ENCODE measurements at regions not wholly inside any gene's neighbourhood (a gene's known extent, or its start where the extent isn't known, plus 50 kb on each side); places are given as distances from the start of the nearest gene placed in this dataset.

- no peak for TF ChIP-seq RCOR1 (IDR thresholded peaks at IDR 0.05; ENCODE audit: insufficient replicate concordance, low read length)
- TF ChIP-seq MAFK (IDR thresholded peaks at IDR 0.05; ENCODE audit: low read depth, low read length): no peak
- no peak for TF ChIP-seq ELK1 (IDR thresholded peaks at IDR 0.05; ENCODE audit: borderline replicate concordance, low read depth, low read length)
- TF ChIP-seq CEBPB (IDR thresholded peaks at IDR 0.05; ENCODE audit: low read depth, low read length): no peak
- TF ChIP-seq MXI1 (IDR thresholded peaks at IDR 0.05; ENCODE audit: borderline replicate concordance, low read depth, low read length): no peak
- no peak for TF ChIP-seq NFE2L2 (IDR thresholded peaks at IDR 0.05; ENCODE audit: low read depth, low read length)
- no peak for TF ChIP-seq RFX5 (IDR thresholded peaks at IDR 0.05; ENCODE audit: low read depth, low read length)
- TF ChIP-seq SMC3 (IDR thresholded peaks at IDR 0.05; ENCODE audit: low read depth, low read length): no peak
- TF ChIP-seq BHLHE40 (IDR thresholded peaks at IDR 0.05; ENCODE audit: low read depth, low read length): no peak
- TF ChIP-seq, protein P1, sequence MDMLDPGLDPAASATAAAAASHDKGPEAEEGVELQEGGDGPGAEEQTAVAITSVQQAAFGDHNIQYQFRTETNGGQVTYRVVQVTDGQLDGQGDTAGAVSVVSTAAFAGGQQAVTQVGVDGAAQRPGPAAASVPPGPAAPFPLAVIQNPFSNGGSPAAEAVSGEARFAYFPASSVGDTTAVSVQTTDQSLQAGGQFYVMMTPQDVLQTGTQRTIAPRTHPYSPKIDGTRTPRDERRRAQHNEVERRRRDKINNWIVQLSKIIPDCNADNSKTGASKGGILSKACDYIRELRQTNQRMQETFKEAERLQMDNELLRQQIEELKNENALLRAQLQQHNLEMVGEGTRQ (IDR thresholded peaks at IDR 0.05; ENCODE audit: low read depth, low read length): no peak
- no peak for TF ChIP-seq FOS (IDR thresholded peaks at IDR 0.05; ENCODE audit: low read depth, low read length)
- no peak for TF ChIP-seq CHD1 (IDR thresholded peaks at IDR 0.05; ENCODE audit: low read depth, low read length)
- Histone ChIP-seq H3K79me1 (ENCODE audit: low read depth in 1 of 2, low read length in 2 of 2) (no peaks in the 10 kb centered on the region), H3K4me2 (ENCODE audit: low read depth, low read length) (no peak overlapping the region), H2BK120ac (ENCODE audit: low read depth, low read length) (no peak overlapping the region), H2BK20ac (ENCODE audit: low read depth, low read length) (no peak overlapping the region), H4K91ac (ENCODE audit: insufficient read depth, low read depth, low read length) (no peak overlapping the region), H4K8ac (ENCODE audit: low read depth in 2 of 2, low read length in 2 of 2) (no peak overlapping the region), H4K5ac (ENCODE audit: low read depth, low read length) (no peak overlapping the region), H3K18ac (ENCODE audit: low read depth, low read length) (no peak overlapping the region), H3K4me1 (ENCODE audit: control insufficient read depth, insufficient read depth, low read length) (no peaks in the 10 kb centered on the region), H2AFZ (replicated peaks; ENCODE audit: low read length, poor library complexity) (no peak overlapping the region), H3K27ac (ENCODE audit: insufficient read depth, low read length) (no peak overlapping the region), H3K4ac (ENCODE audit: low read depth, low read length) (no peak overlapping the region), H3K36me3 (ENCODE audit: control insufficient read depth, insufficient read depth, low read length) (no peaks in the 10 kb centered on the region), H3K23ac (ENCODE audit: low read depth, low read length) (no peak overlapping the region), H4K20me1 (ENCODE audit: insufficient read depth, low read length) (no peaks in the 10 kb centered on the region), H2AK9ac (replicated peaks; ENCODE audit: low read depth, low read length, poor library complexity) (no peak overlapping the region), H3K56ac (ENCODE audit: extremely low read depth, insufficient read depth, low read length) (no peak overlapping the region), H2BK15ac (ENCODE audit: low read depth, low read length) (no peak overlapping the region), H2AK5ac (ENCODE audit: low read depth, low read length) (no peak overlapping the region), H3K9ac (ENCODE audit: low read depth, low read length) (no peak overlapping the region), H3K9me1 (ENCODE audit: insufficient read depth, low read length) (no peaks in the 10 kb centered on the region), H3K9me3 (ENCODE audit: control insufficient read depth, insufficient read depth, low read length) (no peaks in the 10 kb centered on the region), H3K4me3 (ENCODE audit: insufficient read depth, low read depth, low read length) (no peak overlapping the region), H3K14ac (replicated peaks; ENCODE audit: low read depth, low read length) (no peak overlapping the region), H2BK5ac (ENCODE audit: low read depth, low read length, poor library complexity, severe bottlenecking) (no peak overlapping the region), H3K27me3 (ENCODE audit: control insufficient read depth, insufficient read depth, low read length) (no peaks in the 10 kb centered on the region)
- dilution Hi-C loops (cut with HindIII; ENCODE audit: low sequenced_read_pairs, unreplicated experiment): no loop called here
- in situ Hi-C loops (cut with MboI; ENCODE audit: low sequenced_read_pairs): no loop called here
- BruUV-seq (replicated peaks): no TSS peak
- ChIA-PET POLR2A (ENCODE audit: unreplicated experiment) (no interaction called here), CTCF (no interaction called here)
- DNase-seq (no peak), ATAC-seq (ENCODE audit: low read depth) (no peak)
- intact Hi-C loops (cut with micrococcal nuclease): no loop called here
Measured at GRCh38 chr13:38099751-38100150, 230.2 kb upstream of the TRPC4 start.
